COLO668 (cell line): ENCODE measurements at regions not wholly inside any gene's neighbourhood (a gene's known extent, or its start where the extent isn't known, plus 50 kb on each side); places are given as distances from the start of the nearest gene placed in this dataset.

Experiments
- DNase-seq: peaks from one replicate; lab custom pipeline; 2025; ENCODE audit not compliant: unreplicated experiment; lab: John Stamatoyannopoulos, UW

GRCh38 chr4:54359919-54360650 lies 131.0 kb downstream of the PDGFRA start:
- peak; percentile 28 for DNase-seq

GRCh38 chr4:54363037-54363436 lies 133.9 kb downstream of the PDGFRA start:
- DNase-seq = no peak

- no peak for DNase-seq
These were observed 136.6 kb downstream of the PDGFRA start for GRCh38 chr4:54365691-54366090.

GRCh38 chr4:54367059-54367458 lies 138.0 kb downstream of the PDGFRA start:
- no peak for DNase-seq

- no peak for DNase-seq
These were observed 139.5 kb downstream of the PDGFRA start for GRCh38 chr4:54368281-54369265.

GRCh38 chr4:54371173-54371572 lies 142.1 kb downstream of the PDGFRA start:
- no peak for DNase-seq

- DNase-seq = no peak
These were observed 143.9 kb downstream of the PDGFRA start for GRCh38 chr4:54372951-54373350.

- DNase-seq = no peak
These were observed 144.7 kb downstream of the PDGFRA start for GRCh38 chr4:54373718-54374210.

- DNase-seq = no peak
These were observed 149.4 kb downstream of the PDGFRA start for GRCh38 chr4:54378461-54378860.

- DNase-seq = no peak
These were observed 155.1 kb downstream of the PDGFRA start for GRCh38 chr4:54384152-54384551.

GRCh38 chr4:54384563-54384962 lies 155.5 kb downstream of the PDGFRA start:
- peak; percentile 34 for DNase-seq

- no peak for DNase-seq
These were observed 157.1 kb downstream of the PDGFRA start for GRCh38 chr4:54386042-54386669.

GRCh38 chr4:54386693-54387092 lies 157.6 kb downstream of the PDGFRA start:
- no peak for DNase-seq

- DNase-seq = no peak
These were observed 161.6 kb downstream of the PDGFRA start for GRCh38 chr4:54390670-54391069.

- no peak for DNase-seq
These were observed 162.0 kb downstream of the PDGFRA start for GRCh38 chr4:54391104-54391503.

GRCh38 chr4:54392479-54392878 lies 163.4 kb downstream of the PDGFRA start:
- DNase-seq = no peak

GRCh38 chr4:54393243-54393642 lies 164.2 kb downstream of the PDGFRA start:
- DNase-seq = no peak

GRCh38 chr4:54395013-54395527 lies 166.0 kb downstream of the PDGFRA start:
- DNase-seq = no peak

- DNase-seq = no peak
These were observed 171.1 kb downstream of the PDGFRA start for GRCh38 chr4:54400188-54400587.

- no peak for DNase-seq
These were observed 171.7 kb downstream of the PDGFRA start for GRCh38 chr4:54400802-54401201.

GRCh38 chr4:54402880-54403480 lies 173.9 kb downstream of the PDGFRA start:
- no peak for DNase-seq
